Stomach (tissue), 8 donors: ENCODE measurements at regions not wholly inside any gene's neighbourhood (a gene's known extent, or its start where the extent isn't known, plus 50 kb on each side); places are given as distances from the start of the nearest gene placed in this dataset.
"Not testable (repeated sequence)": the region's sequence is repeated elsewhere in the genome, so short reads cannot be mapped to it uniquely, and the experiment has no call there.

Experiments used
- DNase-seq, 2 donors: peaks; one replicate each; pipeline versions ENCODE4 v3.0.0 to v3.0.0-alpha.2; 2013 to 2019
- H3K27ac ChIP-seq, 5 donors: fragments of 200-600 bp in 4 of 5; sonication (generic) in 4 of 5; one replicate each; pipeline ENCODE4 v1.5.1; 2013 to 2019; ENCODE audit warnings: mild to moderate bottlenecking in 1 of 5, moderate library complexity in 1 of 5
- H3K27me3 ChIP-seq, 3 donors: fragments of 200-600 bp; sonication (generic); one replicate each; pipeline ENCODE4 v1.5.1; 2017 to 2019; ENCODE audit warnings: mixed run types in 1 of 3
- H3K36me3 ChIP-seq, 4 donors: fragments of 200-600 bp; sonication (generic); 1 replicate in 3 of 4; 2 replicates in 1 of 4; pipeline ENCODE4 v1.5.1; 2016 to 2019
- H3K4me1 ChIP-seq, 4 donors: fragments of 200-600 bp; sonication (generic); one replicate each; pipeline ENCODE4 v1.5.1; 2016 to 2019
- H3K4me3 ChIP-seq, 4 donors: fragments of 200-600 bp; sonication (generic) in 3 of 4; one replicate each; pipeline ENCODE4 v1.5.1; 2016 to 2019; ENCODE audit warnings: mild to moderate bottlenecking in 1 of 4
- H3K9me3 ChIP-seq, 4 donors: fragments of 200-600 bp; sonication (generic); one replicate each; pipeline ENCODE4 v1.5.1; 2016 to 2019
- CTCF ChIP-seq, 7 experiments: fragments of 450-650 bp in 4 of 7; fragments of 200-600 bp in 3 of 7; sonication (generic) in 3 of 7; IDR thresholded peaks; one replicate each; pipeline ENCODE4 v1.5.1; 2016 to 2019; ENCODE audit warnings: antibody characterized with exemption in 7 of 7, control low read depth in 2 of 7, mild to moderate bottlenecking in 1 of 7
- EP300 ChIP-seq: sonication (generic); formaldehyde crosslinking; IDR thresholded peaks from one replicate; pipeline ENCODE4 v1.6.1; 2017; ENCODE audit warnings: antibody characterized with exemption
- POLR2A ChIP-seq, 4 donors: fragments of 450-650 bp; IDR thresholded peaks; one replicate each; pipeline ENCODE4 v1.6.1; 2016; ENCODE audit warnings: antibody characterized with exemption in 4 of 4, control low read depth in 2 of 4, mild to moderate bottlenecking in 1 of 4, moderate library complexity in 1 of 4
- POLR2AphosphoS5 ChIP-seq, 3 donors: sonication (generic); formaldehyde crosslinking; IDR thresholded peaks; one replicate each; pipeline ENCODE4 v1.6.1; 2016; ENCODE audit warnings: antibody characterized with exemption in 3 of 3
- WGBS, 5 donors: extraction: QIAGEN DNeasy Blood & Tissue Kit in 3 of 5; methylation state at CpG; one replicate each; pipeline versions ENCODE4 v1.1.5 to v1.1.7; 2013 to 2018; 5-methylcytosine and 5-hydroxymethylcytosine counted together
- intact Hi-C: fragments of 100-400 bp; cut with DNase I; formaldehyde crosslinking; loops from one replicate; pipeline ENCODE4 v1.15.1; 2023; ENCODE audit warnings: low total_unique reads
- donor health status: healthy with polysubstance abuse.
- donor health status: Bipolar disorder and iron deficiency.
- donor health status: healthy.

- H3K27ac ChIP-seq, H3K36me3 ChIP-seq, intact Hi-C loops, H3K4me3 ChIP-seq, DNase-seq, H3K27me3 ChIP-seq, H3K4me1 ChIP-seq, H3K9me3 ChIP-seq: not testable (repeated sequence)
- 92 to 99% (median 96%) methylated on average over 5 to 39 of the region's 42 CpGs for WGBS, 5 donors
These were observed 175.8 kb upstream of the CRIM1 start for GRCh38 chr2:36179668-36180269.

GRCh38 chr2:36178384-36178783, 177.2 kb upstream of the CRIM1 start:
- H3K4me1 ChIP-seq: no peaks in the 10 kb centered on the region
- intact Hi-C loops: no loop called here
- WGBS, 5 donors: 52 to 60% (median 55%) methylated on average over 2 of the region's 2 CpGs
- DNase-seq: no peak
- no peak for TF ChIP-seq POLR2AphosphoS5 (IDR thresholded peaks at IDR 0.05)
- no peak for TF ChIP-seq CTCF (IDR thresholded peaks at IDR 0.05)
- TF ChIP-seq EP300: no peak
- no peak for TF ChIP-seq POLR2A (IDR thresholded peaks at IDR 0.05)
- no peaks in the 10 kb centered on the region for H3K27me3 ChIP-seq
- no peak overlapping the region for H3K27ac ChIP-seq
- H3K9me3 ChIP-seq: no peaks in the 10 kb centered on the region
- no peaks in the 10 kb centered on the region for H3K36me3 ChIP-seq
- H3K4me3 ChIP-seq: no peak overlapping the region

- Histone ChIP-seq H3K9me3 (no peaks in the 10 kb centered on the region), H3K4me3 (no peak overlapping the region), H3K36me3 (no peaks in the 10 kb centered on the region), H3K27ac (no peak overlapping the region), H3K27me3 (no peaks in the 10 kb centered on the region), H3K4me1 (no peaks in the 10 kb centered on the region)
- TF ChIP-seq CTCF (IDR thresholded peaks at IDR 0.05) (no peak), POLR2AphosphoS5 (IDR thresholded peaks at IDR 0.05) (no peak), EP300 (no peak), POLR2A (IDR thresholded peaks at IDR 0.05) (no peak)
- intact Hi-C loops: no loop called here
- no peak for DNase-seq
- 76 to 89% (median 79%) methylated on average over 2 of the region's 2 CpGs for WGBS, 5 donors
These were observed 178.3 kb upstream of the CRIM1 start for GRCh38 chr2:36177282-36177681.

- Histone ChIP-seq H3K4me3 (no peak overlapping the region), H3K36me3 (no peaks in the 10 kb centered on the region), H3K27ac (no peak overlapping the region), H3K9me3 (no peaks in the 10 kb centered on the region), H3K27me3 (no peaks in the 10 kb centered on the region), H3K4me1 (no peaks in the 10 kb centered on the region)
- intact Hi-C loops: no loop called here
- WGBS, 5 donors: 69 to 90% (median 83%) methylated on average over 1 of the region's 1 CpG
- DNase-seq: no peak
- no peak for TF ChIP-seq CTCF (IDR thresholded peaks at IDR 0.05)
- no peak for TF ChIP-seq EP300
- no peak for TF ChIP-seq POLR2AphosphoS5 (IDR thresholded peaks at IDR 0.05)
- TF ChIP-seq POLR2A (IDR thresholded peaks at IDR 0.05): no peak
These were observed 180.7 kb upstream of the CRIM1 start for GRCh38 chr2:36174920-36175319.

- no peak for DNase-seq
- Histone ChIP-seq H3K4me3 (no peak overlapping the region), H3K27me3 (no peaks in the 10 kb centered on the region), H3K36me3 (no peaks in the 10 kb centered on the region), H3K27ac (no peak overlapping the region), H3K4me1 (no peaks in the 10 kb centered on the region), H3K9me3 (no peaks in the 10 kb centered on the region)
- WGBS, 5 donors: 55 to 73% (median 73%) methylated on average over 6 of the region's 6 CpGs
- intact Hi-C loops: no loop called here
- TF ChIP-seq CTCF (IDR thresholded peaks at IDR 0.05) (no peak), EP300 (no peak), POLR2AphosphoS5 (IDR thresholded peaks at IDR 0.05) (no peak), POLR2A (IDR thresholded peaks at IDR 0.05) (no peak)
These were observed 181.7 kb upstream of the CRIM1 start for GRCh38 chr2:36173760-36174404.
